22Rv1 (cell line): ENCODE measurements at regions not wholly inside any gene's neighbourhood (a gene's known extent, or its start where the extent isn't known, plus 50 kb on each side); places are given as distances from the start of the nearest gene placed in this dataset.

Experiments used
- H3K27ac ChIP-seq: fragments of 450-650 bp; 2 replicates; pipeline ENCODE4 v1.5.1; 2017
- CTCF ChIP-seq: fragments of 450-650 bp; IDR thresholded peaks from 2 replicates; pipeline ENCODE4 v1.5.1; 2017; ENCODE audit warnings: mild to moderate bottlenecking
- ZFX ChIP-seq: fragments of 450-650 bp; IDR thresholded peaks from 2 replicates; pipeline ENCODE4 v1.6.1; 2017; ENCODE audit warnings: antibody characterized with exemption, borderline replicate concordance

- TF ChIP-seq CTCF (no peak), ZFX (no peak)
- no peak overlapping the region for H3K27ac ChIP-seq
Measured at GRCh38 chr5:15064396-15064795, 192.8 kb upstream of the ANKH start.

- no peak overlapping the region for H3K27ac ChIP-seq
- no peak for TF ChIP-seq CTCF
- TF ChIP-seq ZFX = no peak
Measured at GRCh38 chr5:15056988-15057592, 185.5 kb upstream of the ANKH start.

- no peak for TF ChIP-seq CTCF
- no peak for TF ChIP-seq ZFX
- H3K27ac ChIP-seq = no peak overlapping the region
Measured at GRCh38 chr5:15044521-15044920, 172.9 kb upstream of the ANKH start.

- TF ChIP-seq CTCF = no peak
- no peak for TF ChIP-seq ZFX
Measured at GRCh38 chr5:15037247-15037908, 165.8 kb upstream of the ANKH start.

GRCh38 chr5:15034379-15034778 is 162.8 kb upstream of the ANKH start:
- H3K27ac ChIP-seq = no peak overlapping the region
- TF ChIP-seq ZFX = no peak
- no peak for TF ChIP-seq CTCF

More at GRCh38 chr5:15037247-15037908, 165.8 kb upstream of the ANKH start:
- no peak overlapping the region for H3K27ac ChIP-seq

GRCh38 chr5:15031180-15031579 is 159.6 kb upstream of the ANKH start:
- H3K27ac ChIP-seq = no peak overlapping the region
- TF ChIP-seq CTCF = no peak
- no peak for TF ChIP-seq ZFX

GRCh38 chr5:15027764-15028163 is 156.2 kb upstream of the ANKH start:
- H3K27ac ChIP-seq = no peak overlapping the region
- TF ChIP-seq CTCF (no peak), ZFX (no peak)
